GM19397 (cell line): ENCODE measurements at regions not wholly inside any gene's neighbourhood (a gene's known extent, or its start where the extent isn't known, plus 50 kb on each side); places are given as distances from the start of the nearest gene placed in this dataset.
"Not testable (repeated sequence)": the region's sequence is repeated elsewhere in the genome, so short reads cannot be mapped to it uniquely, and the experiment has no call there.

ENCODE experiments used
- ATAC-seq: cut with Tn5 transposase; IDR thresholded peaks from one replicate; pipeline ENCODE4 v1.9.1; 2021; ENCODE audit warnings: mild to moderate bottlenecking, moderate library complexity; ENCODE audit not compliant: unreplicated experiment

DNA sequence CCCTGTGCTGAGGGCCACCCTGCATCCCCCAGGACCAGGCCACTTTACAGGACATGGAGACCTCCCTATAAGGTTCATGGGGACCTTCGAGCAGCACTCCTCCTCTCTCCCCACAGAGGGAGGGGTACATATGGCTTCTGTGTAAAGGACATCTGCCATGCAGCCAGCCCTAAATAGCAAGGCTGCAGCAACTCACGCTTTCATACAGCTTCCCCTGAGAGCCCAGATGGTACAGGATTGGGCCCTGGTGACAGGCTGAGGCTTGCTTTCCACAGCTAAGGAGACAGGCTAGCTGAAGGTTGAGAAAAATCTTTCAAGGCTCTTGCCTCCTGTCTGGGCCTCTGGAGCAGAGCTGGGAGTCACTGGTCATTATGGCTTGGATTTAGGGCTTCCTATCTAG lies 147.0 kb upstream of the ZNF366 start:
- no peak for ATAC-seq

DNA sequence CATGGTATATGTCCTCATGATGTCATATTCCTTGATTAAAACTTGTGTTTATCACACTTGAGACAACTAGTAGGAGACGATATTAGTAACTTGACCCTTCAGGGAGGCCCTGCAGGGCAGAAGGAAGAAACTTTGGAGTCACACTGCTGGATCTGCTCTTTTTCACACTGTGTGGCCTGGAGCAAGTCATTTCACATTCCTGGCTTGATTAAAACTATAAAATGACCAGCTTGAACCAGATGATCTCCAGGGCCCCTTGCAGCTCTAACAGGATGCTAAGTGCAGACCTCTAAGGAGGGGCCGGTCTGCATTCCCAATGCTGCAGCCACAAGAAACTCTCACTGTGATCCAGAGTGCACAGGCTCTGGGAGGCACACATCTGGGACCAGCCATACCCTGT lies 146.4 kb upstream of the ZNF366 start:
- ATAC-seq, result no peak

DNA sequence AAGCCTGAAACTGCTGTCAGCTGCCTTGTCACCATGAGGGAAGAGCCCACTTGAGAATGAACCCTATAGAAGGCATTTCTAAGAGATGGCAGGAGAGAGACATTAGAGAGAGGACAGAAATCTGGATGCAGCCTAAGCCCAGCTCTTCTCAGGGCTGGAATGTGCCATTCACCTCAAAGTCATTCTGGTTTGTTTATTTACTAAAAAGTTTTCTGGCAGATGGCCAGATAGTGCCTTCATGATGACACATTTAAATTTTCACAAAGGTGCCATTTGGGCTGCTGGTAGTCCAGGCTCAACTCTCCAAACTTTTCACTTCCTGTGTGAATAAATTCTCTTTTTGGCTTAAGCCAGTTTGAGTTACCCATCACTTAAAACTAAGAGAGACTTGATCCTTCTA lies 144.6 kb upstream of the ZNF366 start:
- ATAC-seq, result no peak

GRCh38 chr5:72651109-72651508 lies 143.9 kb upstream of the ZNF366 start:
- no peak for ATAC-seq

DNA sequence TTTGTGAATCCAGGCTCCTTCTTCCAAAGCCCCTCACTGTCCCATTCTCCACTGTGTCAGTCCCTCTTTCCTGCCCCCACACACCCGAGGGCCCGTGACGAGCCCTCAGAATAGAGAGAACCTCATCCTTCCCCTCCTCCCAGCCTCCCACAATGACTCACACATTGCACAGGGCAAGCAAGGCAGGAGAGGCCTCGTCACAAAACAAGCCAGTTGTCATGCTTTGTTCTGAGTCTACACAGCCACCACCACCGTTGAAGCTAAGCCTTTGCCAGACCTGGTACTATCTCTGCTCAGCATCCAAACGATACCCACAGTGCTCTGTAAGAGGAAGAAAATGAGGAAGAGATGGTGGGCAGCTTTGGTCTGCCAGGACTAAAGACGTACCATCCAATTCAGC lies 142.2 kb upstream of the ZNF366 start:
- no peak for ATAC-seq

DNA sequence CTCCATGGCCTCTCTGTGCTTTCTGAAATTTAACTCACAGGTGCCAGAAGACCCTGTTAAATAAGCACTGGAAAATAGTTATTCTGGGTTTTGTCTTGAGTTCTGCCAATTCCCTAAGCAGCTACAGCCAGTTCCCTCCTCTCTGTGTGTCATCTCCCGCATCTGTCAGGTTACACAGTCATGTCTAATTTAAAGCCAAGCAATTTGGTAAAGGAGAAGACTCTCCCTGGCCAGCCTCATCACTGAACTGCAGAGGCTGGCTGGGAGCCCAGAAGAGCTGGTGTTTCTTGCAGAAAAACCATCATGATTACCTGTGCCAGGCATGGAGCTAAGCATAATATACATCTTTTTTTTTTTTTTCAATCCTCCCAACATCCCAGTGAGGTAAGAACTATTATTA lies 141.3 kb upstream of the ZNF366 start:
- ATAC-seq, result no peak

- ATAC-seq, result no peak
These were observed 140.6 kb upstream of the ZNF366 start for GRCh38 chr5:72647806-72648205.

DNA sequence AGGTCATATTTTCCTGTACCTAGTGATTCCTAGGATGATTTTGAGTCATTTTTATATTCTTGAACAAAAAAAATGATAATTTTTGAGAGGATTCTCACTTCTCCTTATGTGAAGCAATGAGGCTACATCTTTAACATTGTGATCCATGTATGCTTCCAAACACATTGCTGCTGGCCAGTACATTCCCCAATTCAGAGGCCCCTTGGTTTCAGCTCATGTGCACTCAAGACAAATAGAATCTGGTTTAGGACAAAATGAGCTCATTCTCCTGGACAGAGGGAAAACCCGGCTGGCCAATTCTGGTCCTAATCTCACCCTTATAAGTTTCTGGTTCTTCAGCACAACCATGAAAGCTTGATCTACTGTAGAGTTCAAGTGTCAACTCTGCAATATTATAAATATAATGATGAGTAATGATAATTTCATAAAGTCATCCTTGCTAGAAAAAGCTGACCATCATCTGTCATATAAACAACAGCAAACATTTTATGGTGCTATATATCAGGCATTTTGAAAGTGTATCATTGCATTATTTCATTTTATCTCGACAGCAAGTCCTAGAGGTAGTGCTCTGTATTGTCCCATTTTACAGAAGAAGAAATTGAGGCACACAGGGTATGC lies 139.1 kb upstream of the ZNF366 start:
- ATAC-seq, result no peak

DNA sequence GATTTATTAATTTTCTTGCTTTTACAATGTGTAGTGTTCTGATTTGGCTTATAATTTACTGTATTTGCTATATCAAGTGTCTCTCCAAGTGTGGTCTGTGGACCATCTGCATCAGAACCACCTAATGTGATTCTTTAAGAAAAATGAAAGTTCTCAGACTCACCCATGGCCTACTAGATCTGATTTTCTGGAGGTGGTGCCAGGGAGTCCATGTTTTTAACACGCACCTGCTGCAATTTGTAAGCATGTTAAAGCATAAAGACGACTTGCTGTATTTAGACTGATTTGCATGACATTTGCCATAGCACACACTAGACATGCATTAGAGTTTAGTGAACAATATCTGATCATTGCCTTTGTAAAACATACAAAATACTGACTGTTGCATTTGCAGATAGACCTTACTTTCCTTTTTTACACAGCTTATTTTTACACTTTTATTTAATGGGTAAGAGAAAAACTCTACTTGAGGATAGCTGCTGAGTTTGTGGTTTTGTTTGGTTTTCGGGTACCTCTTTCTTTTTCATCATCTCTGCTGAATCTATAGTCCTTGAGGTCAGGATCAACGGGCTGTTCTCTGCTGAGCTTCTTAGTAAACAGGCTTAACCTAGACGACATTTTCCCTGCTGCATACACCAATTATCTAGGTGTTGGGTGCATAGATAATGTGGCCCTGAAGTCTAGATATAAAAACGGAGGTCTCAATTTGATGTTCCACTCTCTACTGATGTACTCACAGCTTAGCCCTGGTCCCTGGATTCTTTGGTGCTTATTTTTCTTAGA lies 138.0 kb upstream of the ZNF366 start:
- no peak for ATAC-seq

- no peak for ATAC-seq
These were observed 137.1 kb upstream of the ZNF366 start for GRCh38 chr5:72644296-72644695.

DNA sequence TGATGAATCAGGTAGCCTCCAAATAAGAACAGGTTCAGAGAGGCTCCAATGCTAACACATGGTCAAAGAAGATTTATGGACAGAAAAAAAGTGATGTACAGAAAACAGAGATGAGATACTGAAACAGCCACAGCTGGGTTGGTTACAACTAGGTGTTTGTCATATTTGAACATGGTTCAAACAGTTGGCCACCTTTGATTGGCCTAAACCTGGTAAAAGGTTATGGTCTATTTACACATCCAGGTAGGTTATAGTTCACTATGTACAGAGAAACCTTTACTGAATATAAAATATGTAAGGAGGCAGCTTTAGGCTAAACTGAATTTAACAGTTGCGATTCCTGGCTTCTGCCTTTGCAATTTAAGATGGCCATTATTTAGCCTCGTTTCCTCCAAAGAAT lies 134.0 kb upstream of the ZNF366 start:
- ATAC-seq, result no peak

DNA sequence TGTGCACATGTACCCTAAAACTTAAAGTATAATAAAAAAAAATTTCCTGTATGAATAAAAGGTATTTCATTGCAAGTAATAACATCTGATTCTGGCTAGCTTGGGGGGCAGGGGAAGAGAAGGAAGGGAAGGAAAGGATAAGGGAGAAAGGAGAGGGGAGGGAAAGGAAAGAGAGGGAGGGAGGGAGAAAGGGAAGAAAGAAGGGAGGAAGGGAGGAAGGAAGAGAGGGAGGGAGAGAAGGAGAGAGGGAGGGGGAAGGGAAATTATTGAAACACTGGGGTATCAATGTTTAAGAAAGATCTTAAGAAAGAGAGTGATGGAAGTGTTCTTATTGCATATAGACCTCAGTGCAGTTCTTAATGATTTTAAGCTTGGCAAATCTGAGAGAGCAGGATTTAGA lies 129.8 kb upstream of the ZNF366 start:
- ATAC-seq, result no peak

GRCh38 chr5:72636565-72636964 lies 129.4 kb upstream of the ZNF366 start:
- not testable (repeated sequence) for ATAC-seq

- ATAC-seq, result no peak
These were observed 127.2 kb upstream of the ZNF366 start for GRCh38 chr5:72634444-72634843.

DNA sequence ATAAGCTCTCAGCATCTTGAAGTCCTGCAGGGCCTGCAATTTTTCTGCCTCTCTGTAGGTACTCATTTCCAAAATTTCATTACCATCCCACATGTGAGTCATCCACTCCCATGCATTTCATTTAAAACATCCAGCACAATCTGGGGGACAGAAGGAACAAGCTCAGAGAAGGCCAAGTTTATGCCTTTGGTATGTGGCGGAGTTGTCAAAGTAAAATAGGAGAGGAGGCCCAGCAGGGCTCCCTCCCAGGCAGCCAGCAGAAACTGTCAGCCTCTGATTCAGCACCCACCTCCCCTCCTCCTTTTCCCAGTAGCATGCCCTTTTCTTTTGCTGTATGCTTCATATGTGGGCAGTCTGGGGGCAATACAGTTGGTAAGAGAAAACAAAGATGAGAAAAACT lies 126.4 kb upstream of the ZNF366 start:
- ATAC-seq, result no peak

- ATAC-seq, result no peak
These were observed 125.8 kb upstream of the ZNF366 start for GRCh38 chr5:72633041-72633445.

GRCh38 chr5:72630721-72631120 lies 123.5 kb upstream of the ZNF366 start:
- ATAC-seq, result no peak

DNA sequence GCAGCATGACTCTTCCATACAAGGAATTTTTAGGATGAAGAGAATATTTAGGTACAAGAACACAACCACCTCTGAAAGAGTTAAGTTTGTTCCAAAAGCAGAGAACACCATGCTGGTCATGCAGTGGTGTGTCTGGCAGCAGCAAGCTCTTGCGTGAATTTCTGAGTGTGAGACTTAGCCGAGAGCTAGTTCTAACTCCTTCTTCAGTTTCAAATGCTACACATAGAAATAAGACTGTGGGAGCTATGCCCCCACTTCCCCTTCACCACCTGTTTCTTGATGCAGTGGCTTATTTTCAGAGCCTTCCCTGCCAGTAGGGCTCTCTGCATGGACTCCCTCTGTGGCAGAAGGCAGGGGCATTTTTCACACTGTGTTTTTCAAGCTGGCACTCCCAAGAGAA lies 122.9 kb upstream of the ZNF366 start:
- no peak for ATAC-seq

DNA sequence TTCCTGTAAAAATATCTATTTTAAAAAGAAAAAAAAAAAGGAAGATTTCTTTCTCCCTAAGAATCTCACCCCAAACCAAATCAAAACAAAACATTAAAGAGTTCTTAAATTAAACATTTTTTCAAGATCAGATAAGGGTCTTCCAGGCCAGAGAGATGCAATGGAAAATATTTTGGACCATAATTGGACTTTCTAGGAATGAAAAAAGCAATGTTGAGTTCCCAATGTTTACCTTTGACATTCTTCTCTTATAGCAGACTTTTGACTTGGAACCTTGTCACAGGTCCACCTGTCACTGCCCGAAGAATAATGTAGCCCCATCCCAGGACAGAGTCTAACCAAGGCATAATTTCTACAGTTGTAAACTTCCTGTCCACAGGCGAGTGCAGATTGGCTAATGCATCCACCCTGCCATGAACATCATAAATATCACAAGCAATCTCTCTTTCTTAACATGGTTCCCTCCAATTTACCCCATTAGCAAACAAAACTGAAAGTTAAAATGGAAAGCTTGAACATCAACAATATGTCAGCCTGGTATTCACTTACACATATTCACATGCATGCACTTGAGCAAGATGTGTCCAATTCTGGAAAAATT lies 121.7 kb upstream of the ZNF366 start:
- no peak for ATAC-seq

DNA sequence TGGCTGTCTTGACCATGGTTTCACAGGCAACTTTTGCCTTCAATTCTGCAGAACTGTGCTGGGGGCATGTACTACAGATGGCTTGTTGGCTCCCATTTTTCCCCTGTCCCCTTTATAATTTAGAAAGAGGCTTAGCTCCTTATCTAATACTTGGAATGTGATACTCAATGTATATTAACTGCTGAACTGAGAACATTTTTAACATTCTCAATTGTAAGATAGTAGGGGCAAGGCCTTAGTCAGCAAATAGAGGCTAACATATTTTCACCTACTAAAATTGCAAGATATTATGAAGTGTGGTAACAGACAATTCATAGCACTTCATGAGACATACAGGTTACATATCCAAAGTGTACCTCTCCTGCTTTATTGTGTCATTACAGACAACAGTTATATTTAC lies 118.1 kb upstream of the ZNF366 start:
- ATAC-seq, result no peak

DNA sequence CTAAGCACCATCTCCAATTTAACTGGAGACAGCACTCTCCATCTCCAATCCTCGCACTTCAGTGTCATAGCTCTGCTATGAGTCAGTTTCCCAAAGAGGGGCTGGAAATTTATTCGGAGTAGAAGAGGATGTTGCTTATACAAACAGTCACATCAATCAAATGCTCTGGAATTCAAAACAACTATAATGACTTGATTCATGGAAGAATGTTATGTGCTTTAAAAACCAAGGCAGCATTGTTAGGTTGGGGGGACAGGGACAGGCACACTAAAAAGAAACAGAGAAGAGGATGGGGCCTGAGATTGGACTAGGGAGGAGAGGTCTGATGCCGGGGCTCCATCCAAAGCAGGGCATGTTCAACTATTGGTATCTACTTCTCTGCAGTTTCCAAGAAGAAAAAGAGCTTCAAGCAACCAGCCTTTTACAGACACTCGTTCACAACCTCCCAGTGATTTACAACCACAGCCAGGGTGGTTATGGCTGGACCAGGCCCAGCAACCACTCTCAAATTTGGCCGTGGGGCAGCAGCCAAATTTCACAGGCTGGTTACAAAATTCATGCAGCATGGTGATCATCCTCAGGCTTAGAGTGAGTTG lies 117.5 kb upstream of the ZNF366 start:
- no peak for ATAC-seq

DNA sequence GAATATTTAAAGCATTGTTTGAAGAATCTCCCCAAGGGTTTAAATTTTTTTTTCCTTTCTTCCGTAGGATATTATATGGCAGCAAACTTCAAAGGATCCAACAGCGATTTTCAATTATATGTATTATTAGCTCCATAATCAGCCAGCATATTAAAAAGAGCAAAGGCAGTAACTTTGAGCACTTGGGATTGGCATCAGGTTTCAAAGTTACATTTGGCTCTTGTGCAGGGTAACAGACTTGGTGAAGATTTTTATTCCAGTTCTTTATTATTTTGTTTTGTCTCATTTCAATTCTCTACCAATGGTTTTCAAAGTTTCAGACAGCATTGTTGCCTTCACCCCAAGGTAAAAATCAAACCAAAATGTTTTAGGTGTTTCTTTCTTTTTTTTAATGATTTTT lies 116.7 kb upstream of the ZNF366 start:
- ATAC-seq, result no peak
